Liver (tissue), 8 donors: ENCODE measurements at regions not wholly inside any gene's neighbourhood (a gene's known extent, or its start where the extent isn't known, plus 50 kb on each side); places are given as distances from the start of the nearest gene placed in this dataset.

ENCODE experiments used
- DNase-seq: peaks from one replicate; pipeline ENCODE4 v3.0.0-alpha.2; 2017; ENCODE audit warnings: low spot score
- H3K27ac ChIP-seq, 2 donors: one replicate each; pipeline ENCODE4 v1.7.0; 2013; ENCODE audit warnings: inconsistent platforms in 2 of 2, low read length in 2 of 2, control low read depth in 1 of 2, low read depth in 1 of 2, mild to moderate bottlenecking in 1 of 2
- H3K27me3 ChIP-seq, 4 donors: one replicate each; pipeline versions ENCODE4 v1.6.1 to v1.7.0; 2013; ENCODE audit warnings: low read length in 3 of 4, inconsistent platforms in 1 of 4, mild to moderate bottlenecking in 1 of 4, moderate library complexity in 1 of 4; ENCODE audit not compliant: control insufficient read depth in 4 of 4, insufficient read depth in 4 of 4
- H3K36me3 ChIP-seq, 4 donors: one replicate each; pipeline versions ENCODE4 v1.6.1 to v1.7.0; 2013; ENCODE audit warnings: low read length in 3 of 4, mild to moderate bottlenecking in 3 of 4, low read depth in 1 of 4, moderate library complexity in 1 of 4; ENCODE audit not compliant: control insufficient read depth in 4 of 4, insufficient read depth in 3 of 4
- H3K4me1 ChIP-seq, 4 donors: one replicate each; pipeline versions ENCODE4 v1.6.1 to v1.7.0; 2013; ENCODE audit warnings: low read length in 3 of 4, mild to moderate bottlenecking in 3 of 4, moderate library complexity in 1 of 4; ENCODE audit not compliant: control insufficient read depth in 4 of 4, insufficient read depth in 4 of 4
- H3K4me3 ChIP-seq, 3 donors: one replicate each; pipeline versions ENCODE4 v1.6.1 to v1.7.0; 2013; ENCODE audit warnings: low read length in 3 of 3, control low read depth in 1 of 3, low read depth in 1 of 3, mild to moderate bottlenecking in 1 of 3
- H3K9ac ChIP-seq, 2 donors: one replicate each; pipeline ENCODE4 v1.7.0; 2013; ENCODE audit warnings: low read length in 2 of 2, mild to moderate bottlenecking in 2 of 2, moderate library complexity in 2 of 2, control low read depth in 1 of 2, low read depth in 1 of 2
- H3K9me3 ChIP-seq, 4 donors: one replicate each; pipeline versions ENCODE4 v1.6.1 to v1.7.0; 2013; ENCODE audit warnings: low read length in 3 of 4; ENCODE audit not compliant: control insufficient read depth in 4 of 4
- FOXA2 ChIP-seq: IDR thresholded peaks from 2 replicates; pipeline ENCODE4 v1.6.1; 2016; ENCODE audit warnings: antibody characterized with exemption
- JUND ChIP-seq, 2 donors: IDR thresholded peaks; 2 replicates each; pipeline ENCODE4 v1.6.1; 2016; ENCODE audit warnings: antibody characterized with exemption in 2 of 2
- NR2F2 ChIP-seq: IDR thresholded peaks from 2 replicates; pipeline ENCODE4 v1.6.1; 2016; ENCODE audit warnings: antibody characterized with exemption
- RAD21 ChIP-seq, 2 donors: IDR thresholded peaks; 2 replicates each; pipeline ENCODE4 v1.6.1; 2016; ENCODE audit warnings: antibody characterized with exemption in 2 of 2, mild to moderate bottlenecking in 2 of 2
- RXRA ChIP-seq, 2 donors: IDR thresholded peaks; 2 replicates each; pipeline ENCODE4 v1.6.1; 2017 to 2018; ENCODE audit warnings: antibody characterized with exemption in 2 of 2, mild to moderate bottlenecking in 1 of 2
- TAF1 ChIP-seq: conservative IDR thresholded peaks from 2 replicates; pipeline ENCODE4 v1.6.1; 2016; ENCODE audit warnings: antibody characterized with exemption, mild to moderate bottlenecking
- YY1 ChIP-seq: IDR thresholded peaks from 2 replicates; pipeline ENCODE4 v1.6.1; 2016; ENCODE audit warnings: antibody characterized with exemption, mild to moderate bottlenecking
- WGBS: extraction: QIAGEN DNeasy Blood & Tissue Kit; methylation state at CpG from one replicate; pipeline ENCODE4 v1.1.7; 2013; 5-methylcytosine and 5-hydroxymethylcytosine counted together
- TF ChIP-seq, protein P1 (sequence below): IDR thresholded peaks from 2 replicates; pipeline ENCODE4 v1.6.1; 2016; ENCODE audit warnings: antibody characterized with exemption, mild to moderate bottlenecking
- TF ChIP-seq, protein P2 (sequence below): IDR thresholded peaks from 2 replicates; pipeline ENCODE4 v1.6.1; 2016; ENCODE audit warnings: antibody characterized with exemption
- TF ChIP-seq, protein P3 (sequence below): fragments of 150-350 bp; IDR thresholded peaks from 2 replicates; pipeline ENCODE4 v1.5.1; 2017; ENCODE audit warnings: improper control_type of control experiment, low read depth, low read length; ENCODE audit not compliant: missing input control
- donor health status: healthy.
- donor health status: healthy.
- donor health status: healthy.
- donor health status: healthy.
- donor health status: healthy.

GRCh38 chr6:4504700-4505099, 271.5 kb upstream of the CDYL start:
- 73% methylated on average over 2 of the region's 2 CpGs for WGBS
- Histone ChIP-seq H3K4me3 (no peak overlapping the region), H3K4me1 (no peaks in the 10 kb centered on the region), H3K27ac (no peak overlapping the region), H3K36me3 (no peaks in the 10 kb centered on the region), H3K9ac (no peak overlapping the region), H3K9me3 (peaks cover 0 to 8% (median 0%) of the 10 kb centered on the region in 4 donors), H3K27me3 (peaks cover 0 to 2% (median 0%) of the 10 kb centered on the region in 4 donors)
- DNase-seq, result no peak
- TF ChIP-seq, protein P1, sequence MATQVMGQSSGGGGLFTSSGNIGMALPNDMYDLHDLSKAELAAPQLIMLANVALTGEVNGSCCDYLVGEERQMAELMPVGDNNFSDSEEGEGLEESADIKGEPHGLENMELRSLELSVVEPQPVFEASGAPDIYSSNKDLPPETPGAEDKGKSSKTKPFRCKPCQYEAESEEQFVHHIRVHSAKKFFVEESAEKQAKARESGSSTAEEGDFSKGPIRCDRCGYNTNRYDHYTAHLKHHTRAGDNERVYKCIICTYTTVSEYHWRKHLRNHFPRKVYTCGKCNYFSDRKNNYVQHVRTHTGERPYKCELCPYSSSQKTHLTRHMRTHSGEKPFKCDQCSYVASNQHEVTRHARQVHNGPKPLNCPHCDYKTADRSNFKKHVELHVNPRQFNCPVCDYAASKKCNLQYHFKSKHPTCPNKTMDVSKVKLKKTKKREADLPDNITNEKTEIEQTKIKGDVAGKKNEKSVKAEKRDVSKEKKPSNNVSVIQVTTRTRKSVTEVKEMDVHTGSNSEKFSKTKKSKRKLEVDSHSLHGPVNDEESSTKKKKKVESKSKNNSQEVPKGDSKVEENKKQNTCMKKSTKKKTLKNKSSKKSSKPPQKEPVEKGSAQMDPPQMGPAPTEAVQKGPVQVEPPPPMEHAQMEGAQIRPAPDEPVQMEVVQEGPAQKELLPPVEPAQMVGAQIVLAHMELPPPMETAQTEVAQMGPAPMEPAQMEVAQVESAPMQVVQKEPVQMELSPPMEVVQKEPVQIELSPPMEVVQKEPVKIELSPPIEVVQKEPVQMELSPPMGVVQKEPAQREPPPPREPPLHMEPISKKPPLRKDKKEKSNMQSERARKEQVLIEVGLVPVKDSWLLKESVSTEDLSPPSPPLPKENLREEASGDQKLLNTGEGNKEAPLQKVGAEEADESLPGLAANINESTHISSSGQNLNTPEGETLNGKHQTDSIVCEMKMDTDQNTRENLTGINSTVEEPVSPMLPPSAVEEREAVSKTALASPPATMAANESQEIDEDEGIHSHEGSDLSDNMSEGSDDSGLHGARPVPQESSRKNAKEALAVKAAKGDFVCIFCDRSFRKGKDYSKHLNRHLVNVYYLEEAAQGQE, result no peak
- TF ChIP-seq, protein P2, sequence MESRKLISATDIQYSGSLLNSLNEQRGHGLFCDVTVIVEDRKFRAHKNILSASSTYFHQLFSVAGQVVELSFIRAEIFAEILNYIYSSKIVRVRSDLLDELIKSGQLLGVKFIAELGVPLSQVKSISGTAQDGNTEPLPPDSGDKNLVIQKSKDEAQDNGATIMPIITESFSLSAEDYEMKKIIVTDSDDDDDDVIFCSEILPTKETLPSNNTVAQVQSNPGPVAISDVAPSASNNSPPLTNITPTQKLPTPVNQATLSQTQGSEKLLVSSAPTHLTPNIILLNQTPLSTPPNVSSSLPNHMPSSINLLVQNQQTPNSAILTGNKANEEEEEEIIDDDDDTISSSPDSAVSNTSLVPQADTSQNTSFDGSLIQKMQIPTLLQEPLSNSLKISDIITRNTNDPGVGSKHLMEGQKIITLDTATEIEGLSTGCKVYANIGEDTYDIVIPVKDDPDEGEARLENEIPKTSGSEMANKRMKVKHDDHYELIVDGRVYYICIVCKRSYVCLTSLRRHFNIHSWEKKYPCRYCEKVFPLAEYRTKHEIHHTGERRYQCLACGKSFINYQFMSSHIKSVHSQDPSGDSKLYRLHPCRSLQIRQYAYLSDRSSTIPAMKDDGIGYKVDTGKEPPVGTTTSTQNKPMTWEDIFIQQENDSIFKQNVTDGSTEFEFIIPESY, result no peak
- TF ChIP-seq YY1, result no peak

- Histone ChIP-seq H3K9ac (no peak overlapping the region), H3K4me1 (no peaks in the 10 kb centered on the region), H3K4me3 (no peak overlapping the region), H3K36me3 (no peaks in the 10 kb centered on the region), H3K27me3 (peaks cover 0 to 2% (median 0%) of the 10 kb centered on the region in 4 donors), H3K27ac (no peak overlapping the region), H3K9me3 (peaks cover 0 to 8% (median 0%) of the 10 kb centered on the region in 4 donors)
- DNase-seq, result no peak
- WGBS, result 40% methylated on average over 5 of the region's 5 CpGs
- TF ChIP-seq YY1 (no peak), RXRA (IDR thresholded peaks at IDR 0.05) (no peak), TAF1 (no peak), NR2F2 (no peak)
- TF ChIP-seq, protein P3, sequence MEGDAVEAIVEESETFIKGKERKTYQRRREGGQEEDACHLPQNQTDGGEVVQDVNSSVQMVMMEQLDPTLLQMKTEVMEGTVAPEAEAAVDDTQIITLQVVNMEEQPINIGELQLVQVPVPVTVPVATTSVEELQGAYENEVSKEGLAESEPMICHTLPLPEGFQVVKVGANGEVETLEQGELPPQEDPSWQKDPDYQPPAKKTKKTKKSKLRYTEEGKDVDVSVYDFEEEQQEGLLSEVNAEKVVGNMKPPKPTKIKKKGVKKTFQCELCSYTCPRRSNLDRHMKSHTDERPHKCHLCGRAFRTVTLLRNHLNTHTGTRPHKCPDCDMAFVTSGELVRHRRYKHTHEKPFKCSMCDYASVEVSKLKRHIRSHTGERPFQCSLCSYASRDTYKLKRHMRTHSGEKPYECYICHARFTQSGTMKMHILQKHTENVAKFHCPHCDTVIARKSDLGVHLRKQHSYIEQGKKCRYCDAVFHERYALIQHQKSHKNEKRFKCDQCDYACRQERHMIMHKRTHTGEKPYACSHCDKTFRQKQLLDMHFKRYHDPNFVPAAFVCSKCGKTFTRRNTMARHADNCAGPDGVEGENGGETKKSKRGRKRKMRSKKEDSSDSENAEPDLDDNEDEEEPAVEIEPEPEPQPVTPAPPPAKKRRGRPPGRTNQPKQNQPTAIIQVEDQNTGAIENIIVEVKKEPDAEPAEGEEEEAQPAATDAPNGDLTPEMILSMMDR, result no peak
Measured at GRCh38 chr6:4503700-4504099, 272.5 kb upstream of the CDYL start.

DNA sequence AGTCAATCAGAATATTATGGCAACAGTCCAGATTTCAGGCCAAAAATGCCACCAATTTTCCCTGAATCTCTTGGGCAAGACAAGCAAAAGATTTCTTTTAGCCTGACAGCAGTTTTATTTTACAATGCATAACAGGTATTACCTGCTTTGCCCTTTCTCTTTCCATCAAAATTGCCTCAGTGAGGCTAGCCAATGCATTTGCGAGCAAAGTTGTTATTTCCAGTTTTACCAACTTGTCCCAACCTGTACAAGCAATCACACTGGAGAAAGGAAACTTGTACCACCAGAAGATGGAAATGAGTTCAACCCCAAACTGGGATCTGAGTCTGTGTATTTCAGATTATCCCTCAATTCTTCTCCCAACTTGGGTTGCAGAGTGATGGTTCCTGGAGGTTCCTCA, 279.9 kb upstream of the CDYL start:
- TF ChIP-seq RAD21 (IDR thresholded peaks at IDR 0.05), result no peak
- TF ChIP-seq YY1, result no peak
- TF ChIP-seq FOXA2, result no peak
- no peak for TF ChIP-seq JUND (IDR thresholded peaks at IDR 0.05)
- no peak for DNase-seq
- H3K9ac ChIP-seq, result no peak overlapping the region
- H3K27me3 ChIP-seq, result peaks cover 0 to 3% (median 1%) of the 10 kb centered on the region in 4 donors
- no peaks in the 10 kb centered on the region for H3K4me1 ChIP-seq
- no peak overlapping the region for H3K4me3 ChIP-seq
- WGBS, result 96% methylated on average over 1 of the region's 1 CpG
- H3K27ac ChIP-seq, result no peak overlapping the region
- H3K9me3 ChIP-seq, result peaks cover 0 to 3% (median 0%) of the 10 kb centered on the region in 4 donors
- H3K36me3 ChIP-seq, result no peaks in the 10 kb centered on the region
